SK-N-SH (cell line): ENCODE measurements at regions not wholly inside any gene's neighbourhood (a gene's known extent, or its start where the extent isn't known, plus 50 kb on each side); places are given as distances from the start of the nearest gene placed in this dataset.
A peak's percentile ranks its signal among the peaks of the same experiment; 100 is the strongest.

Source experiments
- CTCF ChIA-PET: fragments of 300-600, 350-600 bp; formaldehyde crosslinking; extraction: SDS; loops from one replicate; lab custom pipeline; 2021; lab: Yijun Ruan, JAX
- POLR2A ChIA-PET: fragments of 350-600 bp; sonication (Branson Sonifier 250); formaldehyde crosslinking; extraction: SDS; loops from one replicate; lab custom pipeline; 2020; ENCODE audit warnings: antibody characterized with exemption, inconsistent platforms; lab: Yijun Ruan, JAX
- DNase-seq: peaks from one replicate; pipeline ENCODE4 v3.0.0; 2012
- H2AFZ ChIP-seq: fragments of 200-600 bp; sonication (generic); 2 replicates; pipeline ENCODE4 v1.8.1; 2016; ENCODE audit warnings: antibody characterized with exemption, mild to moderate bottlenecking, low read depth
- H3F3A ChIP-seq: fragments of 200-600 bp; sonication (generic); replicated peaks from 2 replicates; pipeline ENCODE3; 2016; ENCODE audit warnings: antibody characterized with exemption, mild to moderate bottlenecking; ENCODE audit not compliant: insufficient read depth
- H3K27ac ChIP-seq, 2 experiments: fragments of 200-500 bp in 1 of 2; fragments of 200-600 bp in 1 of 2; sonication (Bioruptor generic) in 1 of 2; sonication (generic), shearing (Covaris generic) in 1 of 2; 2 replicates each; pipeline versions ENCODE4 v1.5.1 to v1.6.1; 2014 to 2016; ENCODE audit warnings: low read depth in 2 of 2, inconsistent platforms in 1 of 2, low read length in 1 of 2, mild to moderate bottlenecking in 1 of 2, mixed read lengths in 1 of 2
- H3K27me3 ChIP-seq: fragments of 200-600 bp; sonication (generic), shearing (Covaris generic); 2 replicates; pipeline ENCODE4 v1.6.1; 2016; ENCODE audit warnings: mixed run types; ENCODE audit not compliant: insufficient read depth
- H3K36me3 ChIP-seq, 2 experiments: fragments of 200-500 bp in 1 of 2; fragments of 200-600 bp in 1 of 2; sonication (Bioruptor generic) in 1 of 2; sonication (generic) in 1 of 2; replicated peaks in 1 of 2; 2 replicates each; pipeline versions ENCODE3 to v1.5.1; 2014 to 2016; ENCODE audit warnings: low read length in 1 of 2, mild to moderate bottlenecking in 1 of 2; ENCODE audit not compliant: insufficient read depth in 2 of 2, control insufficient read depth in 1 of 2
- H3K4me1 ChIP-seq, 2 experiments: fragments of 200-500 bp in 1 of 2; fragments of 200-600 bp in 1 of 2; sonication (Bioruptor generic) in 1 of 2; sonication (generic), shearing (Covaris generic) in 1 of 2; 2 replicates each; pipeline versions ENCODE4 v1.5.1 to v1.6.1; 2014 to 2016; ENCODE audit warnings: low read depth in 1 of 2, low read length in 1 of 2, mixed run types in 1 of 2; ENCODE audit not compliant: insufficient read depth in 2 of 2, control insufficient read depth in 1 of 2
- H3K4me2 ChIP-seq: fragments of 200-600 bp; sonication (generic), shearing (Covaris generic); 2 replicates; pipeline ENCODE4 v1.6.1; 2017; ENCODE audit warnings: mixed run types
- H3K4me3 ChIP-seq, 2 experiments: fragments of 200-500 bp in 1 of 2; fragments of 200-600 bp in 1 of 2; sonication (Bioruptor generic) in 1 of 2; sonication (generic), shearing (Covaris generic) in 1 of 2; 2 replicates each; pipeline versions ENCODE4 v1.5.1 to v1.8.1; 2014 to 2016; ENCODE audit warnings: low read depth in 2 of 2, inconsistent platforms in 1 of 2, low read length in 1 of 2, mild to moderate bottlenecking in 1 of 2, mixed read lengths in 1 of 2, moderate library complexity in 1 of 2
- H3K79me2 ChIP-seq: fragments of 200-600 bp; sonication (generic); 2 replicates; pipeline ENCODE4 v1.8.1; 2017; ENCODE audit warnings: mild to moderate bottlenecking; ENCODE audit not compliant: insufficient read depth
- H3K9ac ChIP-seq: fragments of 200-600 bp; sonication (generic); 2 replicates; pipeline ENCODE4 v1.6.1; 2017; ENCODE audit warnings: mixed run types
- H3K9me2 ChIP-seq: fragments of 200-600 bp; sonication (generic); 2 replicates; pipeline ENCODE4 v1.6.1; 2017; ENCODE audit warnings: mixed run types
- H3K9me3 ChIP-seq: fragments of 200-600 bp; sonication (generic); 2 replicates; pipeline ENCODE4 v1.6.1; 2017; ENCODE audit warnings: mixed run types, mild to moderate bottlenecking, moderate library complexity
- H4K20me1 ChIP-seq: fragments of 200-600 bp; sonication (generic); 2 replicates; pipeline ENCODE4 v1.6.1; 2017; ENCODE audit warnings: mild to moderate bottlenecking, mixed run types; ENCODE audit not compliant: insufficient read depth
- ELF1 ChIP-seq: IDR thresholded peaks from 2 replicates; pipeline ENCODE4 v1.4.0; 2012
- EP300 ChIP-seq, 2 experiments: IDR thresholded peaks; 2 replicates each; pipeline versions ENCODE4 v1.4.0 to v1.6.1; 2012; ENCODE audit warnings: borderline replicate concordance in 1 of 2, low read depth in 1 of 2, low read length in 1 of 2
- EZH2phosphoT487 ChIP-seq: fragments of 200-600 bp; sonication (generic); IDR thresholded peaks from 2 replicates; pipeline ENCODE4 v1.6.1; 2017; ENCODE audit warnings: low read depth, mixed run types, mild to moderate bottlenecking, antibody characterized with exemption, moderate library complexity, borderline replicate concordance
- FOSL2 ChIP-seq: IDR thresholded peaks from 2 replicates; pipeline ENCODE4 v1.4.0; 2012; ENCODE audit warnings: low read depth, mild to moderate bottlenecking, moderate library complexity, borderline replicate concordance
- FOXM1 ChIP-seq: IDR thresholded peaks from 2 replicates; pipeline ENCODE4 v1.4.0; 2012; ENCODE audit warnings: low read depth, mild to moderate bottlenecking
- GATA2 ChIP-seq: sonication (generic); formaldehyde crosslinking; IDR thresholded peaks from 2 replicates; pipeline ENCODE4 v1.5.0; 2020; ENCODE audit warnings: mild to moderate bottlenecking, missing genetic modification reagents
- JUND ChIP-seq: IDR thresholded peaks from 2 replicates; pipeline ENCODE4 v1.4.0; 2012
- MXI1 ChIP-seq: IDR thresholded peaks from 2 replicates; pipeline ENCODE4 v1.6.1; 2012; ENCODE audit warnings: mild to moderate bottlenecking, low read depth, low read length, improper control_type of control experiment
- NRF1 ChIP-seq: IDR thresholded peaks from 2 replicates; pipeline ENCODE4 v1.6.1; 2012; ENCODE audit warnings: low read depth, mild to moderate bottlenecking, low read length
- RAD21 ChIP-seq: IDR thresholded peaks from 2 replicates; pipeline ENCODE4 v1.6.1; 2012; ENCODE audit warnings: mild to moderate bottlenecking, low read length
- RCOR1 ChIP-seq: fragments of 150-350 bp; IDR thresholded peaks from 2 replicates; pipeline ENCODE4 v1.6.1; 2017; ENCODE audit warnings: antibody characterized with exemption, low read length
- RFX5 ChIP-seq: IDR thresholded peaks from 2 replicates; pipeline ENCODE4 v1.6.1; 2012; ENCODE audit warnings: mild to moderate bottlenecking, improper control_type of control experiment, low read length
- RXRA ChIP-seq: IDR thresholded peaks from 2 replicates; pipeline ENCODE4 v1.4.0; 2012; ENCODE audit warnings: low read depth, mild to moderate bottlenecking, borderline replicate concordance
- SIN3A ChIP-seq: IDR thresholded peaks from 2 replicates; pipeline ENCODE4 v1.6.1; 2012; ENCODE audit warnings: low read depth, mild to moderate bottlenecking, low read length, moderate library complexity, borderline replicate concordance
- TCF12 ChIP-seq: IDR thresholded peaks from 2 replicates; pipeline ENCODE4 v1.4.0; 2012
- TEAD4 ChIP-seq: IDR thresholded peaks from 2 replicates; pipeline ENCODE4 v1.4.0; 2012; ENCODE audit warnings: mild to moderate bottlenecking, borderline replicate concordance; ENCODE audit not compliant: insufficient read depth
- USF1 ChIP-seq: IDR thresholded peaks from 2 replicates; pipeline ENCODE4 v1.4.0; 2012; ENCODE audit warnings: low read depth, borderline replicate concordance
- YY1 ChIP-seq: IDR thresholded peaks from 2 replicates; pipeline ENCODE4 v1.4.0; 2012; ENCODE audit warnings: low read depth, mild to moderate bottlenecking
- WGBS: methylation state at CpG from one replicate; pipeline ENCODE4 v1.1.6; 2017; ENCODE audit warnings: low lambda C conversion rate; 5-methylcytosine and 5-hydroxymethylcytosine counted together
- TF ChIP-seq, protein P1 (sequence below): fragments of 150-350 bp; IDR thresholded peaks from 2 replicates; pipeline ENCODE4 v1.6.1; 2016; ENCODE audit warnings: mild to moderate bottlenecking, low read depth, low read length

GRCh38 chr7:9082203-9082602, 648.8 kb downstream of the NXPH1 start (continued):
- TF ChIP-seq FOSL2 = no peak
- TF ChIP-seq RCOR1 = no peak

- peak; percentile 24 for DNase-seq
- ChIA-PET POLR2A (no interaction called here), CTCF (interaction anchor here (1.0 to 1.7 kb wide), 5 partner anchors 11 to 665 kb away, joined by 3 to 6 read pairs (median 4); no protein-coding TSS in a partner anchor)
- Histone ChIP-seq H3K9ac (no peak overlapping the region), H3K27ac (no peak overlapping the region), H2AFZ (no peak overlapping the region), H3K4me1 (peaks cover 0 to 9% of the 10 kb centered on the region in 2 experiments; a peak in 1 of 4 replicates), H3K27me3 (no peaks in the 10 kb centered on the region), H3K4me3 (no peak overlapping the region), H3K4me2 (no peak overlapping the region), H3F3A (no peaks in the 10 kb centered on the region), H3K9me2 (no peaks in the 10 kb centered on the region), H4K20me1 (no peaks in the 10 kb centered on the region), H3K79me2 (no peaks in the 10 kb centered on the region), H3K36me3 (no peaks in the 10 kb centered on the region), H3K9me3 (no peaks in the 10 kb centered on the region; the same call in none of the 2 replicates)
- 25% methylated on average over 5 of the region's 5 CpGs for WGBS
- TF ChIP-seq RCOR1 (peak; percentile 59; the same call in 1 of the 2 replicates), EP300 (IDR thresholded peaks at IDR 0.05; ENCODE audit: borderline replicate concordance in 1 of 2, low read depth in 1 of 2, low read length in 1 of 2) (0 out of 4 replicates have a peak, but pooled peaks of 1 of the 2 experiments have one; percentile 22), RAD21 (peak; percentile 36; the same call in 1 of the 2 replicates), USF1 (no peak)
Measured at GRCh38 chr7:9083837-9084236, 650.4 kb downstream of the NXPH1 start.

DNA sequence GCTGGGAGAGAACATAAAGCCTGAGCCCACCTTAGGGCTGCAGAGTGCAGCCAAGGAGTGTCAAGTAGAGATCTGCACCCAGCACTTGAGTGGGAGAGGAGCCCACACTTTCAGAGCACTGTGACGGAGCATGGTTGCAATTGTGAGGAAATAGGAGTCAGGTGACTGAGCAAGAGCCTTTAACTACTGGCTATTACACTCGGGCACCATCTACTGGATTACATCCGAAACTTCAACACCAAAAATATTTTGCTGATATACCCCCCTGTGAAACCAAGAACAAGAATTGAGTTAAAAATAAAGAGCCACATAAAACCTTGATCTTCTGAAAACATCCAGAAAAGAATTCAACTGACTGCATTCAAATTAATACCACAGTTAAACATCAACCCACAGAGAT, 657.9 kb downstream of the NXPH1 start:
- Histone ChIP-seq H3K27ac (no peak overlapping the region), H3K27me3 (no peaks in the 10 kb centered on the region), H3K79me2 (no peaks in the 10 kb centered on the region), H3K4me2 (no peak overlapping the region), H3K9me2 (no peaks in the 10 kb centered on the region), H3K9ac (no peak overlapping the region), H4K20me1 (no peaks in the 10 kb centered on the region), H3K9me3 (peaks cover 8% of the 10 kb centered on the region; the same call in 1 of the 2 replicates), H3F3A (no peaks in the 10 kb centered on the region), H3K36me3 (no peaks in the 10 kb centered on the region), H3K4me1 (no peaks in the 10 kb centered on the region; a peak in 1 of 4 replicates), H3K4me3 (no peak overlapping the region), H2AFZ (no peak overlapping the region)
- ChIA-PET CTCF (no interaction called here), POLR2A (no interaction called here)
- DNase-seq = no peak
- TF ChIP-seq SIN3A = no peak
- no peak for TF ChIP-seq EZH2phosphoT487
- no peak for TF ChIP-seq FOXM1
- no peak for TF ChIP-seq RXRA
- TF ChIP-seq JUND = no peak
- TF ChIP-seq RFX5 = no peak
- no peak for TF ChIP-seq ELF1
- TF ChIP-seq TEAD4 = no peak
- TF ChIP-seq NRF1 = no peak
- no peak for TF ChIP-seq MXI1
- no peak for TF ChIP-seq GATA2 (CRISPR knock-in tag)
- no peak for TF ChIP-seq TCF12
- no peak for TF ChIP-seq YY1
- TF ChIP-seq, protein P1, sequence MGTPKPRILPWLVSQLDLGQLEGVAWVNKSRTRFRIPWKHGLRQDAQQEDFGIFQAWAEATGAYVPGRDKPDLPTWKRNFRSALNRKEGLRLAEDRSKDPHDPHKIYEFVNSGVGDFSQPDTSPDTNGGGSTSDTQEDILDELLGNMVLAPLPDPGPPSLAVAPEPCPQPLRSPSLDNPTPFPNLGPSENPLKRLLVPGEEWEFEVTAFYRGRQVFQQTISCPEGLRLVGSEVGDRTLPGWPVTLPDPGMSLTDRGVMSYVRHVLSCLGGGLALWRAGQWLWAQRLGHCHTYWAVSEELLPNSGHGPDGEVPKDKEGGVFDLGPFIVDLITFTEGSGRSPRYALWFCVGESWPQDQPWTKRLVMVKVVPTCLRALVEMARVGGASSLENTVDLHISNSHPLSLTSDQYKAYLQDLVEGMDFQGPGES = no peak
- 42% methylated on average over 3 of the region's 3 CpGs for WGBS
